Adrenal gland (tissue), 5 donors: ENCODE measurements at regions not wholly inside any gene's neighbourhood (a gene's known extent, or its start where the extent isn't known, plus 50 kb on each side); places are given as distances from the start of the nearest gene placed in this dataset.

Experiments used
- CTCF ChIP-seq, 6 experiments: fragments of 450-650 bp in 4 of 6; fragments of 200-600 bp in 2 of 6; sonication (generic) in 1 of 6; IDR thresholded peaks; 1 replicate in 5 of 6; 2 replicates in 1 of 6; pipeline versions ENCODE4 v1.5.1 to v1.8.0; 2016 to 2021; ENCODE audit warnings: antibody characterized with exemption in 6 of 6, mild to moderate bottlenecking in 2 of 6, moderate library complexity in 1 of 6
- POLR2A ChIP-seq, 2 donors: fragments of 450-650 bp; IDR thresholded peaks; one replicate each; pipeline ENCODE4 v1.6.1; 2017; ENCODE audit warnings: antibody characterized with exemption in 2 of 2, mild to moderate bottlenecking in 2 of 2, moderate library complexity in 1 of 2
- donor health status: DM: no; HTN: no; CAD: no.

GRCh38 chr7:88368686-88369085 is 62.0 kb upstream of the STEAP4 start:
- TF ChIP-seq CTCF (IDR thresholded peaks at IDR 0.05) (no peak), POLR2A (IDR thresholded peaks at IDR 0.05) (no peak)
